Prostate gland (tissue), 2 donors: ENCODE measurements at regions not wholly inside any gene's neighbourhood (a gene's known extent, or its start where the extent isn't known, plus 50 kb on each side); places are given as distances from the start of the nearest gene placed in this dataset.

Experiments
- DNase-seq: peaks from one replicate; pipeline ENCODE4 v3.0.0-alpha.2; 2019; ENCODE audit warnings: low spot score
- H3K27ac ChIP-seq, 2 donors: fragments of 200-600 bp; sonication (generic); 2 replicates each; pipeline ENCODE4 v1.5.1; 2017 to 2019
- H3K27me3 ChIP-seq: fragments of 200-600 bp; sonication (generic); replicated peaks from 2 replicates; pipeline ENCODE4 v1.5.1; 2019; ENCODE audit not compliant: insufficient read depth
- H3K36me3 ChIP-seq, 2 donors: fragments of 200-600 bp; sonication (generic); 1 replicate in 1 of 2; 2 replicates in 1 of 2; pipeline versions ENCODE4 v1.5.1 to v1.8.1; 2017 to 2019
- H3K4me1 ChIP-seq: fragments of 200-600 bp; sonication (generic); replicated peaks from 2 replicates; pipeline ENCODE4 v1.5.1; 2019
- H3K4me3 ChIP-seq, 2 donors: fragments of 200-600 bp; sonication (generic); 2 replicates each; pipeline ENCODE4 v1.5.1; 2017 to 2019
- H3K9me3 ChIP-seq: fragments of 200-600 bp; sonication (generic); 2 replicates; pipeline ENCODE4 v1.5.1; 2017
- CTCF ChIP-seq, 4 experiments: fragments of 200-600 bp in 2 of 4; fragments of 450-650 bp in 2 of 4; sonication (generic) in 2 of 4; IDR thresholded peaks; 1 replicate in 3 of 4; 2 replicates in 1 of 4; pipeline ENCODE4 v1.5.1; 2016 to 2019; ENCODE audit warnings: antibody characterized with exemption in 4 of 4, mild to moderate bottlenecking in 2 of 4, moderate library complexity in 2 of 4
- POLR2A ChIP-seq: fragments of 450-650 bp; IDR thresholded peaks from one replicate; pipeline ENCODE4 v1.6.1; 2016; ENCODE audit warnings: antibody characterized with exemption, mild to moderate bottlenecking
- POLR2AphosphoS5 ChIP-seq: sonication (generic); formaldehyde crosslinking; IDR thresholded peaks from one replicate; pipeline ENCODE4 v1.6.1; 2017; ENCODE audit warnings: antibody characterized with exemption
- WGBS: methylation state at CpG from one replicate; pipeline ENCODE4 v1.1.5; 2018; 5-methylcytosine and 5-hydroxymethylcytosine counted together
- intact Hi-C: fragments of 100-400 bp; cut with DNase I; formaldehyde crosslinking; loops from one replicate; pipeline ENCODE4 v1.14.2; 2022

- intact Hi-C loops, result no loop called here
- Histone ChIP-seq H3K9me3 (no peaks in the 10 kb centered on the region), H3K27ac (no peak overlapping the region), H3K4me3 (no peak overlapping the region), H3K36me3 (no peaks in the 10 kb centered on the region), H3K4me1 (no peaks in the 10 kb centered on the region), H3K27me3 (no peaks in the 10 kb centered on the region)
- no peak for DNase-seq
- TF ChIP-seq POLR2AphosphoS5, result no peak
- TF ChIP-seq CTCF (IDR thresholded peaks at IDR 0.05), result no peak
- TF ChIP-seq POLR2A, result no peak
Observed at GRCh38 chr9:10704720-10705119, 91.9 kb upstream of the PTPRD start.

- no peaks in the 10 kb centered on the region for H3K9me3 ChIP-seq
- intact Hi-C loops, result no loop called here
- H3K27ac ChIP-seq, result no peak overlapping the region
- H3K4me3 ChIP-seq, result no peak overlapping the region
- 23% methylated on average over 1 of the region's 1 CpG for WGBS
- no peak for DNase-seq
- H3K27me3 ChIP-seq, result no peaks in the 10 kb centered on the region
- no peaks in the 10 kb centered on the region for H3K36me3 ChIP-seq
- no peaks in the 10 kb centered on the region for H3K4me1 ChIP-seq
- TF ChIP-seq POLR2AphosphoS5, result peak; percentile 7
- TF ChIP-seq CTCF (IDR thresholded peaks at IDR 0.05), result no peak
- no peak for TF ChIP-seq POLR2A
Observed at GRCh38 chr9:10705383-10705782, 92.6 kb upstream of the PTPRD start.

GRCh38 chr9:10706788-10707187, 94.0 kb upstream of the PTPRD start:
- Histone ChIP-seq H3K4me1 (no peaks in the 10 kb centered on the region), H3K27ac (no peak overlapping the region), H3K4me3 (no peak overlapping the region), H3K36me3 (no peaks in the 10 kb centered on the region), H3K27me3 (no peaks in the 10 kb centered on the region), H3K9me3 (no peaks in the 10 kb centered on the region)
- intact Hi-C loops, result no loop called here
- DNase-seq, result no peak
- no peak for TF ChIP-seq POLR2AphosphoS5
- no peak for TF ChIP-seq CTCF (IDR thresholded peaks at IDR 0.05)
- TF ChIP-seq POLR2A, result no peak
- 67% methylated on average over 3 of the region's 3 CpGs for WGBS

GRCh38 chr9:10721301-10721700, 108.5 kb upstream of the PTPRD start:
- no peaks in the 10 kb centered on the region for H3K4me1 ChIP-seq
- H3K4me3 ChIP-seq, result no peak overlapping the region
- H3K36me3 ChIP-seq, result no peaks in the 10 kb centered on the region
- no peaks in the 10 kb centered on the region for H3K27me3 ChIP-seq
- TF ChIP-seq CTCF (IDR thresholded peaks at IDR 0.05) (no peak), POLR2A (no peak), POLR2AphosphoS5 (no peak)
- no peaks in the 10 kb centered on the region for H3K9me3 ChIP-seq
- intact Hi-C loops, result no loop called here
- no peak overlapping the region for H3K27ac ChIP-seq
- no peak for DNase-seq

- H3K9me3 ChIP-seq, result no peaks in the 10 kb centered on the region
- no peaks in the 10 kb centered on the region for H3K36me3 ChIP-seq
- no peaks in the 10 kb centered on the region for H3K4me1 ChIP-seq
- no peak for TF ChIP-seq CTCF (IDR thresholded peaks at IDR 0.05)
- TF ChIP-seq POLR2AphosphoS5, result no peak
- TF ChIP-seq POLR2A, result no peak
- no peak for DNase-seq
- H3K27ac ChIP-seq, result no peak overlapping the region
- intact Hi-C loops, result no loop called here
- H3K27me3 ChIP-seq, result no peaks in the 10 kb centered on the region
- H3K4me3 ChIP-seq, result no peak overlapping the region
Observed at GRCh38 chr9:10729213-10729612, 116.4 kb upstream of the PTPRD start.
